ENCODE measurements at regions not wholly inside any gene's neighbourhood (a gene's known extent, or its start where the extent isn't known, plus 50 kb on each side); places are given as distances from the start of the nearest gene placed in this dataset.

DNA sequence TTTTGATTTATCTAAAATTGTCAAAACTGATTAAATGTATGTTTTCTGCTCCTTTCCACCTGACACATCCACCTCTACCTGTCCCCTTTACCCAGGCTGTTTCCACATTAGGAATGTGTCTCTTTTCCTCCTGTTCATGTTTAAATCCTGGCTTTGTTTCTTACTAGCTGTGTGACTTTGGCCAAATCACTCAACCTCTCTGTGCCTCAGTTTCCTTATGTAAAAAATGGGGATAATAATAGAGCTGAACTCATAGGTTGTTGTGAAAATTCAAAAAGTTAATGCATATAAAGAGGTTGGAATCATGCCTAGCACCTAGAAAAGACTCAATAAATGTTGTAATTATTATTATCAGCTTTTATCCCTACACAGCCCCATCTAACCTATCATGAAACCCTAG is 136.8 kb downstream of the NXPE2 start:
- CTCF ChIA-PET: no interaction called here
- TF ChIP-seq, protein P1, sequence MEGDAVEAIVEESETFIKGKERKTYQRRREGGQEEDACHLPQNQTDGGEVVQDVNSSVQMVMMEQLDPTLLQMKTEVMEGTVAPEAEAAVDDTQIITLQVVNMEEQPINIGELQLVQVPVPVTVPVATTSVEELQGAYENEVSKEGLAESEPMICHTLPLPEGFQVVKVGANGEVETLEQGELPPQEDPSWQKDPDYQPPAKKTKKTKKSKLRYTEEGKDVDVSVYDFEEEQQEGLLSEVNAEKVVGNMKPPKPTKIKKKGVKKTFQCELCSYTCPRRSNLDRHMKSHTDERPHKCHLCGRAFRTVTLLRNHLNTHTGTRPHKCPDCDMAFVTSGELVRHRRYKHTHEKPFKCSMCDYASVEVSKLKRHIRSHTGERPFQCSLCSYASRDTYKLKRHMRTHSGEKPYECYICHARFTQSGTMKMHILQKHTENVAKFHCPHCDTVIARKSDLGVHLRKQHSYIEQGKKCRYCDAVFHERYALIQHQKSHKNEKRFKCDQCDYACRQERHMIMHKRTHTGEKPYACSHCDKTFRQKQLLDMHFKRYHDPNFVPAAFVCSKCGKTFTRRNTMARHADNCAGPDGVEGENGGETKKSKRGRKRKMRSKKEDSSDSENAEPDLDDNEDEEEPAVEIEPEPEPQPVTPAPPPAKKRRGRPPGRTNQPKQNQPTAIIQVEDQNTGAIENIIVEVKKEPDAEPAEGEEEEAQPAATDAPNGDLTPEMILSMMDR (IDR thresholded peaks at IDR 0.05; ENCODE audit: control extremely low read depth, extremely low read depth, low read depth, missing control alignments): no peak
- no peak for DNase-seq (ENCODE audit: extremely low spot score)
- POLR2A ChIA-PET: no interaction called here

DNA sequence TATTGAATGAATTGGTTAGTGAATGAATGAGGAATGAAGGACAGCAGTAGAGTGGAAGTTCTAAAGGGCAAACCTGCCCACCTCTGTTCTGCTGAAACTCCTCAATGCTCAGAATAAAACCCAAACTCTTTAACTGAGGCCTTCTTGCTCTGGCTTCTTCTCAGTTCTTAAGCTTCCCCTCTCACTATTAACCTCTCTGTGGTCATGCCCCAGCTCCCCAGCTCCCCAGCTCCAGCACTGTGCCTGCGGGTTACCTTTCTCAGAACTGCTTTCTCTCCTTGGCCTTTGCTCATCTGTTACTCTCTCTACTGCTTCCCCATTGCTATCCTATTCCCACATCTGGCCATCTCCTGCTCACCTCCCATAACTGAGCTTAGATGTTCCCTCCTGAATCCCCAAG is 137.4 kb downstream of the NXPE2 start:
- POLR2A ChIA-PET: no interaction called here
- CTCF ChIA-PET: no interaction called here
- no peak for DNase-seq (ENCODE audit: extremely low spot score)
- TF ChIP-seq, protein P1 (IDR thresholded peaks at IDR 0.05; ENCODE audit: control extremely low read depth, extremely low read depth, low read depth, missing control alignments): no peak

DNA sequence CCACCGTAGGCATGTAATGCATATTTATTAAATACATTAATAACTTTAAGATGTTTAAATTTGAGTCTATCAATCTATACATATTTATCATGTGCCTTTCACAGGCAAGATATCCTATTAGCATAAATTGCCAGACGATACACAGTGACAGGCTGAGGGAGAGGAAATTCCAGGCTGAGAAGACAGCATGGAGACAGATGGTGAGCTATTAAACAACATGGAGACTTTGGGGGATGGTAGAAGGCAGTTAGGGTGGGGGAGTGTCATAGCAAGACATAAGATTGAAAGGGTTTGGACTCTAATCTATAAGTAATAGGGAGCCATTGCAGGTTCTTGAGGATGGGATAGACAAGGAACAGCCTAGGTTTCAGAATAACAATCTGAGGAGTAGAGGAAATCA is 138.5 kb downstream of the NXPE2 start:
- ChIA-PET POLR2A (no interaction called here), CTCF (no interaction called here)
- no peak for DNase-seq (ENCODE audit: extremely low spot score)
- TF ChIP-seq, protein P1 (IDR thresholded peaks at IDR 0.05; ENCODE audit: control extremely low read depth, extremely low read depth, low read depth, missing control alignments): no peak

DNA sequence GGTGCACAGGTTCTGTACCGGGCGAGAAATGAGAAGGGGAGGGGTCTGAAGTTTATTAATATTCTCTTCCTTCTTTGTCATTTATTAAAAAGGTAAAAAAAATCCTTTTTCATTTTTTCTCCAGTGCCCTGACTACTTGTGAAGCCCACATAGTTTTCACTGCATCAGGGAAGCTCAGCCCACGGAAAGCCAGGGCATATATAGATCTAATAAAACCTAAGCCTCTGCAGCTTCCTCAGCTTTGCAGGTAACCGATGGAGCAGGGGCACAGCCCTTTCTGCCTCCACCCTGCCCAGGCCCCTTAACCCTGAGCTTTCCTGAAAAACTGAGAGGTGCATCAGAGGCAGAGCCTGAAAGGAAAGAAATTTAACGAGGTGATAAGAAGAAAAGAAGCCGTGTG is 140.1 kb downstream of the NXPE2 start:
- ChIA-PET CTCF (interaction anchor here (1.1 to 1.3 kb wide), 2 partner anchors 13 to 45 kb away, joined by 3 to 4 read pairs; no protein-coding TSS in a partner anchor), POLR2A (no interaction called here)
- TF ChIP-seq, protein P1 (IDR thresholded peaks at IDR 0.05; ENCODE audit: control extremely low read depth, extremely low read depth, low read depth, missing control alignments): no peak
- DNase-seq (ENCODE audit: extremely low spot score): no peak

DNA sequence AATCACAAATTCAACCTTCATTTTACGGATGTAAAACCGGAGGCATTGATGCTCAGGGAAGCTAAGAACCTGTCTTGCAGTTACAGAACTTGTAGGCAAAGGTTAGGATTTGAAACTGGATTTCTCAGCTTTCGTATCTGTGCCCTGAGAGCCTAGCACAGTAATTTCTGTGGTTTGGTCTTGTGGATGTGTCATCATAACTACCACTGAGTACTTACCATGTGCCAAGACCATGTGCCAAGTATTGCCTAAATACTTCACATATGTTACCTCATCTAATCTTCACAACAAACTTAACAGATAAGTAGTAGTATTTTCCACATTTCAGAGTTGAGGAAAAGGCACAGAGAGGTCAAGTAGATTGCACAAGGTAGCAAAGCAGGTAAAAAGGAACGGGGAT is 140.7 kb downstream of the NXPE2 start:
- POLR2A ChIA-PET: no interaction called here
- CTCF ChIA-PET: no interaction called here
- no peak for DNase-seq (ENCODE audit: extremely low spot score)
- TF ChIP-seq, protein P1 (IDR thresholded peaks at IDR 0.05; ENCODE audit: control extremely low read depth, extremely low read depth, low read depth, missing control alignments): no peak

DNA sequence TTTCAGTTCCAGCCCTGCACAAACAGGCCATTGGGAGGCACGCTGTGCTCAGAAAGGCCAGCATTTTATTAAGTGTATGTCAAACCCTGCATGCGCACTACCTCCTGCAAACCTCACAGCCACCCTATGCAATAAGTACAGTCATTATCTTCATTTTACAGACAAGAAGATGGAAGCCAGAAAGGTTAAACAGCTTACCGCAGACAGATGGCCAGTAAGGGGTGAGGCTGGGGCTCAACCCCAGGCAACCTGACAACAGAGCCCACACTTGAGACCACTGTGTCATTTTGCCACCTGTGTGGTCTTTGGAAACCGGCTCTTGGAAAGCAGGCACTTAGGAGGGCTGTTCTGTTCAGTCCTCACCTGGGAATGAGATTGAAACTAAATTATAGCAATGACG is 142.3 kb downstream of the NXPE2 start:
- TF ChIP-seq, protein P1 (IDR thresholded peaks at IDR 0.05; ENCODE audit: control extremely low read depth, extremely low read depth, low read depth, missing control alignments): no peak
- ChIA-PET POLR2A (no interaction called here), CTCF (interaction anchor here (1.0 kb wide), 1 partner anchor 10 kb away, joined by 4 read pairs; no protein-coding TSS in a partner anchor)
- no peak for DNase-seq (ENCODE audit: extremely low spot score)

All from GM10248 (cell line).